Right lung (tissue), 2 donors: ENCODE measurements at regions not wholly inside any gene's neighbourhood (a gene's known extent, or its start where the extent isn't known, plus 50 kb on each side); places are given as distances from the start of the nearest gene placed in this dataset.

Experiments
- DNase-seq, 2 donors: peaks; one replicate each; pipeline ENCODE4 v3.0.0-alpha.2; 2013

DNA sequence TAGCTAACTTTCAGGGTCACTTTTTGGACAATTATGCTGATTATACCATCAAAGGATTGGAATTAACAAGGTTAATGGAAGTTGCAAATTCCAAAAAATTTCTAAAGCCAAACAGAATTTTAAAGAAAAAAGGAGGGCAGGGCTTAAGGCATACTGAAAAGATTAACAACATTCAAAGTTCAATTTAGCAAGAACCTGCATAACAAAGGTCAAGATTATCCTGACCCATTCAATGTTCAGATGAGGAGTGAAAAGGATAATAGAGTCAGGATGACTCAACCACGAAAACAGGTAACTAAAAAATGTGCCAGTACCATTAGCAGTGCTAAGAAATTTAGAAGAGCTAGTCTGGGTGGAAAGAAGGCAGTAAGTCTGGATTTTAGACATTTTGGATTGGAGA, 139.8 kb upstream of the HNMT start:
- no peak for DNase-seq

- no peak for DNase-seq
These were observed 137.6 kb upstream of the HNMT start for GRCh38 chr2:137826373-137827372.

- DNase-seq, result no peak
These were observed 135.6 kb upstream of the HNMT start for GRCh38 chr2:137828624-137829023.

- no peak for DNase-seq
These were observed 135.0 kb upstream of the HNMT start for GRCh38 chr2:137829251-137829650.

DNA sequence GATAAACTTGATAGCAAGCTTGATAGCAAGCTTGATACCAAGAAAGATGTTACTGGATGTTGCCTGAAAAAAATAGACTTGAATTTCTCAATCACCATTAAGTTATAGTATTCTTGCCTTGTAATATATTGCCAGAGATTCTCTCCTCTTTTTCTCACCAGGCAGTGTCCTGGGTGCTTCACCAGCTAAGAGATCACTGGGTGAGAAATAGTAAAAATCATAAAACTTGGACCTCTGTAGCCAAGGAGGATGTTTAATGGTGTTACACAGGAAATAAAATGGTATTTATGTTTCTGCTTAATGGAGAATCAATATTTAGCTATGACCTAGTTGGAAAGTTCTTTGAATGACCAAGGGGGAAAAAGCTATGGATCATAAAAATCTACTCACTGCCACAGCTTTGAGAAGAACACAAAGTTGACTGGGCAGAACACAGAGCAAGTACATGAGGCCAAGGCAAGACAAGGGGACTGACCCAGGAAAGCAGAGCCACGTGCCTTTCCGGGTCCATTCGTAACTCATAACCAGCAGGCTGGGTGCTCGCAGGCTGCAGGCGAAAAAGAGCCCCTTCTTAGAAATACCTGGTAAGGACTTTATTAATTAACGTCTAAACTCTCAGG, 129.4 kb upstream of the HNMT start:
- no peak for DNase-seq

DNA sequence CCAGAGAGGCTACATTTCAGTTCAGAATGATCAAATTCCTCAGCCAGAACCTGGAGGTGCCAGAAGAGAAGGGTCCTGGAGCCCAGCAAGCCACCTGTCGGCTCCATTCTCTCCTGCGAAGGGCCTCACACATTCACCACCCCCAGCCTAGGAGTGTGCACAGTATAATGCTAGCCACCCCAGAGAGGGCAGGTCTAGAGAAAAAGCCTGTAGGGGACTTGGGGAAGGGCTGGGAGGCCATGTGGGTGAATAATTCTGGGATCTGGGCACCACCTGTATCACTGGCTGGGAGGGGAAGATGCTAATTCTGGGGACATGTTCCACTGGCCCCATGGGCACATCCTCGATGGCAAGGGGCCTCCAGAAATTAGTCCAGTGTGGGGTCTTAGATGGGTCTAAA, 127.6 kb upstream of the HNMT start:
- DNase-seq, result no peak

GRCh38 chr2:137837830-137838229, 126.4 kb upstream of the HNMT start:
- no peak for DNase-seq

GRCh38 chr2:137838255-137839092, 125.8 kb upstream of the HNMT start:
- peak; percentile 27 to 53 for DNase-seq

DNA sequence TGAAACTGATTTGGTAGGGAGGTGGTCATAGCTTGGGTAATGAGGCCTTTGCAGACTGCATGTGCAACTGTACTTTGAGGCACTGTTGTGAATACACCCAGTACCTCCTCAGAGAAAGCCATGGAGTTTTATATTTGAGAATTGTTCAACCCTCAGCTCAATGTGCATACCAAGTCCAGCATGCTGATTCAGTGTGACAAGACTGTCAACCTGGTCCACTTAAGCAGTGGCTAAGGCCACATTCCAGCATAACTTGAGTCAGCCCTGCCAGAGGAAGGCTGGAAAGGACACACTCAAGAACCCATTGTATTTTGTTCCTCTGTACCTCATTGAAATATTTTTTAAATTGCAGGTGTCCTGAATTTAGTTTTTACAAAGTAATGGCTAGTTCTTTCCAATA, 121.8 kb upstream of the HNMT start:
- DNase-seq, result no peak

- no peak for DNase-seq
These were observed 121.3 kb upstream of the HNMT start for GRCh38 chr2:137842952-137843351.

GRCh38 chr2:137845422-137845821, 118.9 kb upstream of the HNMT start:
- DNase-seq, result no peak

- DNase-seq, result no peak
These were observed 117.3 kb upstream of the HNMT start for GRCh38 chr2:137846993-137847392.

- peak; percentile 36 to 39 for DNase-seq
These were observed 116.8 kb upstream of the HNMT start for GRCh38 chr2:137847443-137847842.

- peak in 1 of 2 donors; percentile 23 for DNase-seq
These were observed 106.4 kb upstream of the HNMT start for GRCh38 chr2:137857881-137858280.

DNA sequence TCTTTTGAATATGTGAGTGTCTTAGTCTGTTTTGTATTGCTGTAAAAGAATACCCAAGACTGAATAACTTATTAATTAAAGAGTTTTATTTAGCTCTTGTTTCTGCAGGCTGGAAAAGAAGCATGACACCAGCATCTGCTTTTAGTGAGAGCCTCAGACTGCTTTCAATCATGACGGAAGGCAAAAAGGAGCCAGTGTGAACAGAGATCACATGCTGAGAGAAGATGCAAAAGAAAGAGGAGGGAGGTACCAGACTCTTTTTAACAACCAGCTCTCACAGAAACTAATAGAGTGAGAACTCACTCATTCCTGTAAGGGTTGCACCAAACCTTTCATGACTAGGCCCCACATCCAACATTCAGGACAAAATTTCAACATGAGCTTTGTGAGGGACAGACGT, 101.6 kb upstream of the HNMT start:
- DNase-seq, result no peak

DNA sequence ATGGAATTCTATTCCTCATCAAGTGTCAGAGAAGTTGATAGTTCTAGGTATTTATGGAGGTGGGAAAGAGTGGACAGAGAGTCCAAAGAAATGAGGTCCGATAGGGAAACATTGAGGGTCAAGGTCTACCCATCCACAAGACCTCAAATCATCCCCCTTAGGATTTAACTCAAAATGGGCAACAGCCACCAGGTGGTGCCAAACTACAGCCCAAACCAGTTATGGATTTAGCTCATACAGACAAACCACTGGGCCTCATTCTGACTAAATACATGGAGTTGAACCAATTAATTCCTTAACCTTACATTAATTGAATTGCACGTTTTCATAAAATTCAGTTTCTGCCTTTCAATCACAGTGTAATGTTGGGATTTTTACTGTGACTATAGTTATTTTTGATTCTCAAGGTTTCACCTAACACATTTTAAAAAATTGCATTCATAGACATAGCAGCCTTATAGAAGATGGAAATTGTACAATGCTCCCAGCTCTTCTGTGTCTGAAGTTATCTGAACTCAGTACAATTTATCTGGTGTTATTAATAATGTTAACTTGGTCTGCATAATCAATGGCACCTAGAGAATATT, 98.2 kb upstream of the HNMT start:
- DNase-seq, result peak in 1 of 2 donors; percentile 16

- no peak for DNase-seq
These were observed 93.6 kb upstream of the HNMT start for GRCh38 chr2:137870682-137871081.

DNA sequence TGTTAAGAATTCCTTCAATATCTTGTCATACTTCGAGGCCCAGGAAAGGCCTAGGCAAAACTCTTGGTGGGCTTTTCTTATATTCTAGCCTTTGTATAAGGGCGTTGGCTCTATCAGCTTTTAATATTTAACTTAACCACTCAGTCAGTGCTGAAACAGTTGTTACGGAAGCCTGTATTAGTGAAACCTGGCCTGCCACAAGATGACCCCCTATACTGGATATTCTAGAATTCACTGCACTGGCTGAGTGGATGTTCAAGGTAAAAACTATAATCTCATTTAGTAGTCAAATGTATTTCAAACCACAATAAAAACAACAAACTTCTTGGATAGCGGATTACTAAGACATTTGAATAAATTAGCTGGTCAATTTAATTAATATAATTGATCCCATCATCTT, 91.7 kb upstream of the HNMT start:
- DNase-seq, result no peak

GRCh38 chr2:137873536-137874244, 90.6 kb upstream of the HNMT start:
- DNase-seq, result no peak

GRCh38 chr2:137879121-137879520, 85.2 kb upstream of the HNMT start:
- DNase-seq, result no peak

DNA sequence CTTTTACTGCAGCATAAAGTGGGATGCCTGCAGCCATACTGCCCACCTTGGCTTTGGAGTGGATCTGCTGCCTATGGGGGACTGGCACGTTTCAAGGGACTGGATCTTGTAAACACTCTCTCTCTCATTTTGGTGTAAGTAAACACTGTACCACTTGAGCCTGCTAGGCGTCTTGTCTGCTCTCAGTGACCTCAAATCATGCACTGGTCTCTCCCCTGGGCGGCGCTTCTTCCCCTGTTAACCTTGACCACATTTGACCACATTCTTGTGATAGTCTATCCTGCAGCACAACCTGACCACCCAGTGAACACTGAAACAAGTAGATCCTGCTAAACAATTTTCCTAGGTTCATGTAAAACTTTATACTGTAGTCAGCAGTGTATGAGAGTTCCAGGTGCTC, 82.6 kb upstream of the HNMT start:
- no peak for DNase-seq
